PFSK-1 (cell line): ENCODE measurements at regions not wholly inside any gene's neighbourhood (a gene's known extent, or its start where the extent isn't known, plus 50 kb on each side); places are given as distances from the start of the nearest gene placed in this dataset.

Experiments
- FOXP2 ChIP-seq: optimal IDR thresholded peaks from 2 replicates; pipeline ENCODE3; 2011; ENCODE audit warnings: borderline replicate concordance, control low read depth, inconsistent platforms; ENCODE audit not compliant: insufficient read depth; ENCODE audit errors: extremely low read length, extremely low read depth
- POLR2AphosphoS5 ChIP-seq: IDR thresholded peaks from 2 replicates; pipeline ENCODE4 v1.6.1; 2012; ENCODE audit warnings: low read depth, mild to moderate bottlenecking, control low read depth, low read length, moderate library complexity
- SIN3A ChIP-seq: IDR thresholded peaks from 2 replicates; pipeline ENCODE4 v1.6.1; 2012; ENCODE audit warnings: mild to moderate bottlenecking, low read length, moderate library complexity, borderline replicate concordance; ENCODE audit not compliant: insufficient read depth
- TAF1 ChIP-seq: IDR thresholded peaks from 2 replicates; pipeline ENCODE4 v1.6.1; 2012; ENCODE audit warnings: low read length, control low read depth, borderline replicate concordance; ENCODE audit not compliant: insufficient read depth
- TF ChIP-seq, protein P1 (sequence below), 2 experiments: IDR thresholded peaks; 2 replicates each; pipeline versions ENCODE4 v1.6.1 to v1.8.0; 2011 to 2012; ENCODE audit warnings: low read depth in 2 of 2, low read length in 2 of 2, control low read depth in 1 of 2, inconsistent platforms in 1 of 2, mild to moderate bottlenecking in 1 of 2, moderate library complexity in 1 of 2; ENCODE audit not compliant: insufficient read depth in 1 of 2

- no peak for TF ChIP-seq POLR2AphosphoS5
Measured at GRCh38 chr9:105059252-105059651, 131.3 kb upstream of the ABCA1 start.

DNA sequence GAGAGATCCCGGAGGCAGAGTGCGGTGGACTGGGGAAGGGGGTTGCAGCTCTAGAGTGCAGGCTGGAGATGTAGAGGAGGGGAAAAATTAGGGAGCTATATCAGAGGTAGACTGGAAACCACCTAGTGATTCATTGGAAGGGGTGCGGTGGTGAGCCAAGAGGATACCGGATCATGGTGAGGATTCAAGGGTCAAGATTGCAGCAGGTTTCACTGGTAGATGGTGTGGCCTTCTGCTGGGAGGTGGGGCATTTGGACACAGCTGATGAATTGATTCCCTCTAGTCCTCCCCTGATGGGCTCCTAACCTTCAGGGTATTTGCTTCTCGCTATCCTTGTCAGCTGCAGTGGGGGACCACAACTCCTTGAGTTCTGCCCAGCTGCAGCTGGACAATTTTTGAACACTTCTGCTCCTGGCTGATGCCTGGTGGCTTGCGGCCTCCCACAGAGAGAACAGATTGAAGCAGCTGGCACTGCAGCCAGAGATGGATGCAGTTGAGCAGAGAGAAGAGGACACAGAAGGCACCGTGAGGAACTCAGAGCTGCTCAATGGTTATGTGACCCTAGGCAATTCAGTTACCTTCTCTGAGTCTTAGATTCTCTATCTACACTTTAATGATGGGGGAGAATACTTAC is 134.4 kb upstream of the ABCA1 start:
- TF ChIP-seq SIN3A (no peak), FOXP2 (no peak), TAF1 (no peak), POLR2AphosphoS5 (no peak)

DNA sequence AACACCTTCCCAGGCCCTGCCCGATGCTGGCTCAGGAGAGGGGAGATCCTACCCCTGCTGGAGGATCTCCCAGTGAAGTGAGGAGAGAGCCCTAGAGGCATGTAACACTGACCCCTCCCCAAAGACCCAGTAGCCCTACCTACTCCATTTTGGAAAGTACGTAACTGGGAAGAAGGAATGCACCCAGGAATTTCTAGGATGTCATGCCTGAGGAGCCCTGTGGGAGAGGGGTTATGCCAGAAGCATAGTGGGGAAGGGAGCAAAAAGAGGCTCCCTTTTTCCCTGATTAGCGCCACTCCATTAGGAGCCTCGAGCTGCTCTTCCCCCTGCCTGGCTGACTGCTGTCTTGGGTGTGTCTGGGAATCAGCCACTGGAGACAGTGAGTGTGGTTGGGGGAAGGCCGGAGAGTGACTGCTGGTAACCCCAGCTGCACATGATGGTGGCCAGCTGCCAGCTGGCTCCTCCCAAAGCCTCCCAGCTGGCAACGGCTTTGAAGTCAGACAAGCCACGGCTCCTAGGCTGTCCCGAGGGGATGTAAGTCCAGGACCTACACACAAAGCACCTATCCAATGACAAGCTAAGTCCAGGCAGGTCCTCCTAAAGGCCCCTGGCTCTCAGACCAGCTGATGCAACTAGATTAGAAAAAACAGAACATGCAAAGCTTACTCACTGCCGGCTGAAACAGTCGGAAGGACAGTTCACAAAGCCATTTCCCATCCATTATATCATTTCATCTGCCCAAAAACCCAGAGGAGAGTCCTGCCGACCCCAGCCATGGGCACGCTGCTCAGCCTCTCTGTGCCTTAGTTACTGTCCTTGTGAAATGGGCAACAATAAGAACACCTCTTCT is 136.5 kb upstream of the ABCA1 start:
- TF ChIP-seq TAF1 = no peak
- peak; percentile 87 for TF ChIP-seq FOXP2
- TF ChIP-seq SIN3A = no peak
- TF ChIP-seq, protein P1, sequence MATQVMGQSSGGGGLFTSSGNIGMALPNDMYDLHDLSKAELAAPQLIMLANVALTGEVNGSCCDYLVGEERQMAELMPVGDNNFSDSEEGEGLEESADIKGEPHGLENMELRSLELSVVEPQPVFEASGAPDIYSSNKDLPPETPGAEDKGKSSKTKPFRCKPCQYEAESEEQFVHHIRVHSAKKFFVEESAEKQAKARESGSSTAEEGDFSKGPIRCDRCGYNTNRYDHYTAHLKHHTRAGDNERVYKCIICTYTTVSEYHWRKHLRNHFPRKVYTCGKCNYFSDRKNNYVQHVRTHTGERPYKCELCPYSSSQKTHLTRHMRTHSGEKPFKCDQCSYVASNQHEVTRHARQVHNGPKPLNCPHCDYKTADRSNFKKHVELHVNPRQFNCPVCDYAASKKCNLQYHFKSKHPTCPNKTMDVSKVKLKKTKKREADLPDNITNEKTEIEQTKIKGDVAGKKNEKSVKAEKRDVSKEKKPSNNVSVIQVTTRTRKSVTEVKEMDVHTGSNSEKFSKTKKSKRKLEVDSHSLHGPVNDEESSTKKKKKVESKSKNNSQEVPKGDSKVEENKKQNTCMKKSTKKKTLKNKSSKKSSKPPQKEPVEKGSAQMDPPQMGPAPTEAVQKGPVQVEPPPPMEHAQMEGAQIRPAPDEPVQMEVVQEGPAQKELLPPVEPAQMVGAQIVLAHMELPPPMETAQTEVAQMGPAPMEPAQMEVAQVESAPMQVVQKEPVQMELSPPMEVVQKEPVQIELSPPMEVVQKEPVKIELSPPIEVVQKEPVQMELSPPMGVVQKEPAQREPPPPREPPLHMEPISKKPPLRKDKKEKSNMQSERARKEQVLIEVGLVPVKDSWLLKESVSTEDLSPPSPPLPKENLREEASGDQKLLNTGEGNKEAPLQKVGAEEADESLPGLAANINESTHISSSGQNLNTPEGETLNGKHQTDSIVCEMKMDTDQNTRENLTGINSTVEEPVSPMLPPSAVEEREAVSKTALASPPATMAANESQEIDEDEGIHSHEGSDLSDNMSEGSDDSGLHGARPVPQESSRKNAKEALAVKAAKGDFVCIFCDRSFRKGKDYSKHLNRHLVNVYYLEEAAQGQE (IDR thresholded peaks at IDR 0.05; ENCODE audit: insufficient read depth in 1 of 2, low read depth in 2 of 2, low read length in 2 of 2) = no peak

DNA sequence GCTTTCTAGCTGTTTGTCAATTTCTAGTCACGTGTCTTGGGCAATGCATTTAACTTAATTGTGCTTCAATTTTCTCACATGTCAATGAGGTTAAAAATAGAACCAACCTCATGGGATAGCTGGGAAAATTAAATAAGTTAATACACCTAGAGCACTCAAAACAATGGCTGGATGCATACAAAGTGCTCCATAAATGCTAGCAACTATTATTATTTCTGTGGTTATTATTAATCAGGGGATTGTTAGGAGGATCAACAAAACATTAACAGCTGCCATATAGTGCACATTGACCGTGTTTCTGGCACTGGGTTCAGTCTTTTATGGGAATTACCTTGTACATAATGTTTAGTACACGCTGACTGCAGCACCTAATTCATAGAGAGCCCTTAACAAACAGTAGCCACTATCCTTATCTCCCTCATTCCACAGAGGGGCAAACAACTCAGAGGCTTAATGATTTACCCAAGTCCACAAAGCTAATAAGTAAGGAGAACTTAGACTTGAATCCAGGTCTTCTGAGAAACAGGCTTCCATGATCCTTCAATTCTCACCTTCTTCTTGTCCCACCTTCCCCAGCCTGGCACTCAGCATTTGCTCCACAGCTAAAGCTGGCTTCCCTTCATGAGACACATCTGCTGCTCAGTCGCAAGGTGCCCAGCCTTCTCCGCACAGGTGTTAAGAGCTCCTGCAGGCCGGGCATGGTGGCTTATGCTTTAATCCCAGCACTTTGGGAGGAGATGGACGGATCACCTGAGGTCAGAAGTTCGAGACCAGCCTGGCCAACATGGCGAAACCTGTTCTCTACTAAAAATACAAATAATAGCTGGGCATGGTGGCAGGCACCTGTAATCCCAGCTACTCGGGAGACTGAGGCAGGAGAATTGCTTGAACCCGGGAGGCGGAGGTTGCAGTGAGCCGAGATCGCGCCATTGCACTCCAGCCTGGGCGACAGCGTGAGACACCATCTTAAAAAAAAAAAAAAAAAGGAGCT is 137.4 kb upstream of the ABCA1 start:
- no peak for TF ChIP-seq TAF1
- TF ChIP-seq FOXP2 = no peak

GRCh38 chr9:105066275-105066865 is 138.4 kb upstream of the ABCA1 start:
- TF ChIP-seq SIN3A (no peak), FOXP2 (no peak), TAF1 (no peak), POLR2AphosphoS5 (no peak)
- TF ChIP-seq, protein P1 (IDR thresholded peaks at IDR 0.05; ENCODE audit: insufficient read depth in 1 of 2, low read depth in 2 of 2, low read length in 2 of 2) = no peak

- TF ChIP-seq SIN3A = no peak
- TF ChIP-seq POLR2AphosphoS5 = no peak
- TF ChIP-seq, protein P1 (IDR thresholded peaks at IDR 0.05; ENCODE audit: insufficient read depth in 1 of 2, low read depth in 2 of 2, low read length in 2 of 2) = no peak
- no peak for TF ChIP-seq FOXP2
- no peak for TF ChIP-seq TAF1
Measured at GRCh38 chr9:105067895-105068580, 140.1 kb upstream of the ABCA1 start.
